ENCODE measurements at regions not wholly inside any gene's neighbourhood (a gene's known extent, or its start where the extent isn't known, plus 50 kb on each side); places are given as distances from the start of the nearest gene placed in this dataset.

GRCh38 chr1:57621776-57622175 lies 197.9 kb upstream of the DAB1 start:
- TF ChIP-seq EZH2 (IDR thresholded peaks at IDR 0.05; ENCODE audit: borderline replicate concordance, low read depth, low read length, poor library complexity, severe bottlenecking) = no peak
- TF ChIP-seq CTCF (conservative IDR thresholded peaks at IDR 0.05; ENCODE audit: low read depth, low read length) = no peak
